Suppressor macrophage treated with lipopolysaccharide for 4 hours (primary cell): ENCODE measurements at regions not wholly inside any gene's neighbourhood (a gene's known extent, or its start where the extent isn't known, plus 50 kb on each side); places are given as distances from the start of the nearest gene placed in this dataset.

Experiments used
- DNase-seq: peaks from one replicate; pipeline ENCODE4 v3.0.0-alpha.2; 2020

DNA sequence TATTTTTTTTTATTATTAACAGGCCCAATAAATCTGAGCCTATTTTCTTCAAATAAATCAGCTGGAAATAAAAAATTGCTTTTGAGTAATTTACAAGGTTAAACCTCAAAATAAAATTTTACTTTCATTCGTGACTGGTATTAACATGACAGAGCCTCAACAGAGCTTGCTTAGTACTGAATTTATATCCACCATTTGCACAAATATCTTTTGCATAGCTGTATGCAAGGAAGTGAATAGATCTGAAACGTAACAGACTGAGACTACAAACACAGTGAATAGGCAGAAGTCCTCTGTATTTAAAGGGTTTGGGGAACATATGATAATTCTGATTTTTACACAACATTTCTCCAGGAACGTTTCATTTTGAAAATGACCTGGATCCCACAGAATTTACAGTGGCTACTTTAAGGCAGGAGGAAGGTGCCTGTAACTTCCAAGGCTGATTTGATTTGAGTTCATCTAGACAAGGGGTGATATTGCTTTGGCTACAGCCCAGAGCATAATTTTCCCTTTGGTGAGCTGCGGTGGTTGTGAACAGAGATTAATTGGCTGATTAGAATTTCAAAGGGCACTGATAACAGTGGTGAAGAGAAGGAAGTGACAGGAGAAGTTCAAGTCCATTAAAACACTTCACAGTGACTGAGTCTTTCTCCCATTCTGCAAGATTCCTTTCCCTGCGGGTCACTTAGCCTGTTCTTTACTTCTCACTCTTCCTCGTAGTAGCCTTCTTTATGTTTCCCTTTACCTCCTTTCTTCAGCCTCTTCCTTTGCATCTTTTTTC, 121.2 kb upstream of the SASH1 start:
- DNase-seq = no peak

DNA sequence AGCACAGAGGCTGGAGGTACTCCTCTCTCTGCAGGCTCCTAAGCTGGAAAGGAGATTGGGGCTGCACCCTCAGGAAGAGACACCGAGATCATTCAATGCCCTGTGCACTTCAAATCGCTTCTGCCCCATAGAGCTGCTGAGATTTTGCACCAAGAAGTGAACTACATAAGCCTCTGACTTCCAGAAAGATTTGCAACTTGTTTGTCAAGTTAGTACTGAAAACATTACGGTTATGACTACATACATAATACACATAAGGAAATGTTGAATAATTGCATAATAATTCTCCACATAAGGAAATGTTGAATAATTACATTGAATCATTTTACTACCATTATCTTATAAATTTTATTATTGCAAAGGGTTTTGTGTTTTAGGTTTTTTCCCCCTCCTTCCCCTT, 120.3 kb upstream of the SASH1 start:
- DNase-seq = no peak

DNA sequence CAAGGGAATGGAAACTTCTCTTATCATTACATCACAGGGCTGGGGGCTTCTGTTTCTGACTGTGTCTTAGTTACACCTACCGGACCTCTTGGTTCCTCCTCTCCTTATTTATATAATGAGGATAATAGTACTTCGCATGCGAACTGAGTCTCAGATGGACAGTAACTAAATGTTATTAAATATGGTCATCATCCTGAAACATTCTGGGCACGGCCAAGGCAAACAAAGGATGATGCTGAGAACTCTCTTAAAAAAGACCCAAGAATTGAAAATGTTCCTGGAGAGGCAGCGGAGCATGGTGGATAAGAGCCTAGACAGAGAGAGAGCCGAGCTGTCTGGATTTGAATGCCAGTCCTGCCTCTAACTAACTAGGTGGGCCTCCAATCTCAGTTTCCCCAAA, 119.8 kb upstream of the SASH1 start:
- DNase-seq = no peak

DNA sequence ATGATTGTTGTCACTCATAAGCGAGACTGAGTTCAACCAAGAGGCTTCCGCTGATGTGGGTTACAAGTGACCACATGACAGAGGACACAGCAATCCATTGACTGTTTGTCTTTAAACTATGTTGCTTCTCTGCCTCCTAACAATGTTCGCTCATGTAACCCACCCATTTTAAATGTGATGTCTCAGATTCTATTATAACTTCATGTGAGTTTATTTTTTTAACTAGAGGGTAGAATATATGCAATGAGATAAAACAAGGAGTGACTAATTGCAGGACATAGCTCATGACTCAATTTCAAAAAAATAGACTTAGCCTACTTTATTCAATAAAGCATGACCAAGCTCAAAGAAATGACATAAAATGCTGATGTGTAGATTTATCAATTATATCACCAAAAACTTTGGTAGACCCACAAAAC, 119.2 kb upstream of the SASH1 start:
- DNase-seq = no peak

DNA sequence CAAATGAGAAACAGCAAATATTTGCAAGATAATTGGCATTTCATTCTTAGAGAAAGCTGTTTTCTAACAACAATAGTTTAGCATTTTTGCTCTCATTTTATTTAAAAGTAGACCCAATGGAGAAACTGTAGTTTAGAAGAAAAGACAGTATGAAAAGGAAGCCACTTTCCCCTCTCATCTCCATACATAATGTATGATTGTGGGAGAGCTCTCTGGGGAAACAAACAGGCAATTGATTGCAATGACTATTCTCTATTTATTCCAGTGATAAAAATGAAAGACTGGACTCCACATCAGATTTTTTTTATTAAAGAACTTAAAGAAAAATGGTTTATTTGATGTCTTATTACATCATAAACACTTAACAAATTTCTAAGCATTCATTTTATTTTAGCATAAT, 116.8 kb upstream of the SASH1 start:
- DNase-seq = no peak

DNA sequence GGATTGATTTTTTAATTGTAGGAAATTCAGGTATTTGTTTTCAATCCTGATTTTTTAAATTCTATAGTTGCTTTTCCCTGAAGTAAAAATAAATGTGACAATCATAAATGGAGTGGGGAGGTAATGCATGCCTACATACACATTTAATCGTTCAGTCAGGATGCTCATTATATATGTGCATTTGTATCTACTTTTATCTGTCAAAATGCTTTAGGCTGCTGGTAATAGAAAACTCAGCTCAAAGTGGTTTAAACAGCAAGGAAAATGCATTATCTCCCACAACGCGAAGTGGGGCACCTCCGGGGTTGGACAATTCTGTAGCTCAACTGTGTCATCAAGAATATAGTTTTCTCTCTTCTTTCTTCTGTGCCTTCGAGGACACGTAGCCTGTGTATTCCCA, 116.4 kb upstream of the SASH1 start:
- no peak for DNase-seq

DNA sequence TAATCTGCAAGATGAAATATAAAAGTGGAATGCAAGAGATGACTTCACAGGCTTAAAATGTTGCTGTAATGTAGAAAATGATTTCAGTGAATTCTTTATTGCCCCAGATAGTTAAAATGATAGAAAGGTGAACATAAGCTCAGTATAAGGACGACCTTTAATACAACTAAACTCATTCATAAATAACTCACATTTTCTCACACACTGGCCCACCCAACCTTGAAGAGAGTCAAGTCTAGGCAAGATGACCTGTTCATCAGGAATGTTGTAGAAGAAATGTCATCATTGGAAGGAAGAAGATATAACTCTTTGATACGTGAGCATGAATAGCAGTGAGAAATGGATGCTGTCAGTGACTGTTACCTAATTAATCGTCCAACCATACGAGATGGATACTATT, 111.1 kb upstream of the SASH1 start:
- DNase-seq = no peak

DNA sequence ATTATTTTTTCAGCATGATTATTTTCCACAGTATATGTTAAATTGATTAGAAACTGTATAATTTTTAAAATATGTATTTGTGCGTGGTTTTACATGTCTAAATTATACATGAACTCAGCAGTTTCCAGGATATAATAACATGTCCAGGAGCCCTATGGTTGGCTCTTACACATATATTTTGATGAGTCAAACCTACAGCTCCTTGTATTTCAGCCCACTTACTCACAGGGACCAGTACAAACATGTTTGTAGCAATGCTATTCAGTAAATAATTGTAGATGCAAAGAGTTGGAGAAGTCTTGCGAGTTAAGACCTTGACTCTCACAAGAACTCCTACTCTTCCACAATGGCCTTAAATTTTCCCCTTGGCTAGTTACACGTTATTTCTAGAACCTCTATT, 107.2 kb upstream of the SASH1 start:
- no peak for DNase-seq

DNA sequence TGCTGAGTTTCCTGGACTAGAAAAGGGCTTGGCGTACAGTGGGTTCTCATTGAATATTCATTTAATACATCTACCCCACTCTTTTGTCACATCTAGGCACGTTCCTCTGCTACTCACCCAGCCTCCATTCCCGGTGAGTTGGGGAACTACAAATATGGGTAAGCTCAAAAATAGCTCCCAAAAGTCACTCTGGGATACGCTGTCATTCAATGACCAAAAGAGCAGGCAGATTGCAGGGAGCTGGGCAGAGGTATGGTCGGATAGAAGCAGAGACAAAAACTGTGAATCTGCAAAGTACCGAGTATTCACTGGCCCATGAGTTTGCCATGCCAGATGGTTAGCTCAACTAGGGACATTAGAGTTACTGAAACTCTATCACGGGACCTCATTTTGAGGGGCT, 103.9 kb upstream of the SASH1 start:
- DNase-seq = no peak

DNA sequence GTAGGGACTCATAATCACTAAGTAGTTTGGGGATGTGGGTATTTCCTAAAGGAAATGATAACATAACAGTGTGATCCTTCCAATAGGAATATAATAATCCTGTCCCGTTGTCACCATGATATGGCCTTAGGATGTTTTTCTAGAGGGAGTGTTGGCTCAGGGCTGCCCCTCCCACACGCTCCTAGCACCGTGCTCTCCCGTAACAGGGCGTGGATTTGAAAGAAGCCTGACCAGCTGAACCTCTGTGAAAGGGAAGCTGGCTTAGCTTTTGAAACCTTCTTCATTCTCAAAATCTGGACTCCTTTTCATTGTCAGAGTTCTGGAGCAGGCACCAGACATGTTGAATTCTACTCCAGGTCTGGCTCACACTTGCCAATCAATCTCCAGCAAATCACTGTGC, 103.4 kb upstream of the SASH1 start:
- DNase-seq = no peak

DNA sequence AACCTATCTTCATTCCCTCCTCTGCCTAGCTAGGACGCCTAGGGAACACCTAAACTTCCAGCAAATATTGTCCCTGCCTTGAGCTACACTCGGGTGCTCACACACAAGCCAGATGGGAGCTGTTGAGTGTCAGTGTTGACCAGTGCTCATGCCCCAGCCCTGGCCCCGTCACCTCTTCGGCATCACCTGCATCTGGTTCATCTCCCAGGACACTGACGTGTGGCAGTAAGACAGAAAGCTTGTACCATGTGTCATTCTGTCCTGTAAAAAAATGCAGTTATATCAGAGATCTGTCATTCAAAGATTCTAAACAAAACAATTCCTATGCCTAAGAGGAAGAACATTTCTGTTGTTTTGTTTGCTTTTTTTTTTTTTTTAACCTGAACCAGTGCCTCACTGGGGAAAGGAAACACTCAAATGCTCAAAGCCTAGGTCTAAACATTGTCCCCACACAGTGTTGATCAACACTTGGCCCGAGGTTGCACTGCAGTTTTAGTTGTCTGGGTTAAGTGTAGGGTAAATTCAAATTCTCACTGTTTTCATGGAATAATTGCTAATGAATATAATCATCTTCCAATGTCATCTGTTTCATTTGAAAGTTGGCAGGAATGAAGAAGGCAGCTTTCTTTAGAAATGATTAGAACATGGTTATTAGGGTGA, 102.7 kb upstream of the SASH1 start:
- no peak for DNase-seq

DNA sequence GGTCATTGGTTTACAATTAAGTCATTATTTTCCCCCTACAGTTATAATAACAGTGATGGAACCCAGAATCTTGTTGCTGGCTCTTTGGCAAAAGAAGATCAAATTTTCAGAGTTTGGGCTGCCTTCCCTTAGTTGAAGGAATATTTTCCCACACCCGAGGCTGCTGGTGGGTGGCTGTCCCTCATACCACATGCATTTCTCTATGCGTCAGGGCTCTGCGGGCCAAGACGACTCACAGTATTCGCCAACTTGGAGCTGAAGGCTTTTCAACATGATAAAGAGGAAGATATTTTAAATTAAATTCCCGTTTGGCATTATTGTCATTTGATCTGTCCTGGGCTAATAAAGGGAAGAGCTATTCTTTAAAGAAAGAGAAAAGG, 102.2 kb upstream of the SASH1 start:
- no peak for DNase-seq

DNA sequence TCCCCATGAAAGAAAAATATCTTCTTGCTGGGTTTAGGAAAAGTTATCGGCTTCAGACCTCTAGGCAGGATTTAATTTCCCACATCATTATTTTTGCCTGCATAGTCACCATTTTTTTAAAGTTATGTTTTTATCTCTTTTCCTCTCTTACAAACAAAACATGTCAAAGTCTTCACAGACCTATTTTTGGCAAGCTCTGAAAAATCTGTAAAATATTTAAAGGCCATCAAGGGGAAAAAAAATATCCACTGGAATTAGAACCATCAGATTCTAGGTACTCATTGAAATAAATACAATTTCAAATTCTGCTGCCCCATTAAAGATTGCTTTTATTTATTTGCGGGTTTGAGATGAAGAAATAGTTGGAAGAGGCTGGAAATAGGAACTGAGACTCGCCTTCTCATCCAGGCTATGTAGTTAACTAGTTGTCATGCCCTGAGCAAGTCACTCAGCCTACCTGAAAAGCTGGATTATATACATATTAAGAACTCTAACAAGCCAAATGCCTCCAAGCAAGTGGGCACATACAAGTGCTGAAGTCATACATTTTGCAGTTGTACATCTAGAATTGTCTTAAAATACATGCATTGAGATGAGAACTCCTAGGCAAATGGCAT, 101.7 kb upstream of the SASH1 start:
- DNase-seq = no peak

DNA sequence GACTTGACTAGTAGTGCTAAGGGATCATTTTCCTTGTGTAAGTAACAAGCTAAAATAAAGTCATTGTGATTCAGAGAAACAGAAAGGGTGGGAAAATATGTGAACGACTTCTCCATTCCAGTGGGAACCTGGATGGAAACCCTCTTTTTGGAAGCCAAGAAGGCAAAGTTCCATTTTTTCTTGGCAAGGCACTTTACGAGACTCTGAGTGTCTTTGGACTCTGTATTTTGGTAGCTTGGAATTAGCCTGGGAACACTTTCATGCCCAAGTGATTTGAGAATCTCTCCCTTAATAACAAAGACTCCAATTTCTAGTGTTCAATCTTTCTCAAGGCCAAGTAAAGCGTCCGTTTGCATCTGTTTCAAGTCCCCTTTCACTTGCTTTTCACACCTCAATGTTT, 100.5 kb upstream of the SASH1 start:
- no peak for DNase-seq

DNA sequence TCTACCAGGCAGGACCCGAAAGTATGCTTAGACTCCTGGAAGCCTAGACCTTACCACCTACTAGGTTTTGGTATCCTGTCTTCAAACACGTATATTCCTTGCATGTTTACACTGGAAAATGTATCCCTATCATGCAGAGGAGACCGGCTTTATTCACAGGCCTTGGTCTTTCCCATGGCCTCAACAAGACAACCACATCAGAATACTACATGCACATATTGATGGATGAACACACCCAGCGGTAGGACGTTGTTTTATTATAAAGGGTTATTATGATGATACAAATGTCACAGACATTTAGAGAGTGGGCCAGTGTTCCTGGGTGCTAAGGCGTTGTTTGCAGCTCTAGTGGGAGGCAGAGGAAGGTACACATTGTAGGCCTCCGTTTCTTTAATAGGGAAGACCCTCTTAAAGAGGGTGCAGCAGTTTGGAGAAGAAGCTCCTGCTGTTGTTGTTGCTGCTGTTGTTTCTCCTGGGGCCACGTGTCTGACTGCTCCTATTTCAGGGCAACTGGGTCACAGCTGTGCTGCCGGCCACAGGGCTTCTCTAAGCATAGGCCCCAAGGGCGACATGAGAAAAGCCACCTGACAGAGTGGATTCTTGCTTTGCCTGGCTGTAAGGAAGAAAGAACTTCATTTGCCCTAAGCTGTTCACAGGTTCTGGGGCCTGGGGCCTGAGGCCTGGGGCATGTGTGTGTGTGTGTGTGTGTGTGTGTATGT, 98.3 kb upstream of the SASH1 start:
- DNase-seq = no peak

DNA sequence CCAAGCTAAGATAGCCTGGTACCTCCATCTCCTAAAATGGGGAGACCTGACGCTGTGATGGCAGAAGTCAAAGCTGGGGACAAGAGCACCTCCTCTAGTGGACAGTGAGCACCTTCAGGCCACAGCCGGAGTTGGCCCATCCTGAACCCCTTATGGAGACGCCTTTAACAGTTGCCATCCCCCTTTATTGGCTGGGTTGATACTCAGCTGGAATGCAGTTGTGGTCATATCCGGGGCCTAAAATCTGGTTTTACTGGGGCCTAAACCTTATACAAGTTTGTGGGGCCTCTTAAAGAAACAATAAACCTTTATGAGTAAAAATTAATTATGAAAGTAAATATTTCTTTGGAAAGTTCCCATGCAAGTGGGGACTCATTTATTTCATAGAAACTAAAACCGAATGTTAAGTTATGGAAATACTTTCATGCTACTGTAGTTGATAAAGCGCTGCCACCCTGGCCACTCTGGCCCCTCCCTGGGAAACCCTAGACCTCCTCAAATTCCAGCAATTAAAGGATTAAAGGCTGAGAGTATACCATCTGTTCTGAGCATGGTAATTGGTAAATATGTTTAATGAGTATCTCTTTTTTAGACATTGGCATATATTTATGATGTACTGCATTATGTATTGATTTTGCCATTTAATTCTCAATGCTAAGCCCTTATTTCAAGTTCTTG, 95.1 kb upstream of the SASH1 start:
- no peak for DNase-seq

DNA sequence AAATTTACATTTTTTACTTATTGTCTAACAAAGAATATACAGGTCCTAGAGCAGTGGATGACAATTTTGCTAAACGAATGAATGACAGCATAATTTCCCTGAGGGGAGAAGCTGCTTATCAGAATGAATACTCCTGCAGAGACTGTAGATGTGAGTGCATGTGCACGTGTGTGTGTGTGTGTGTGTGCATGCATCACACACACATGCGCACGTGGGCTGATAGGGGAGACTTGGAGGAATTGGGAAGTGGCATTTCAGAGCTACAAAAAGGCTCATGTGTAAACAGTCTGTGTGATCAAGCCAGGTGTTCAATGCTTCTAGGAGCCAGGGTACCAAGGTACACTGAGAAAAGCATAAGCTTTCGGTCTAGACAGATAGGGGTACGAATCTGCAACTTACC, 93.5 kb upstream of the SASH1 start:
- no peak for DNase-seq

DNA sequence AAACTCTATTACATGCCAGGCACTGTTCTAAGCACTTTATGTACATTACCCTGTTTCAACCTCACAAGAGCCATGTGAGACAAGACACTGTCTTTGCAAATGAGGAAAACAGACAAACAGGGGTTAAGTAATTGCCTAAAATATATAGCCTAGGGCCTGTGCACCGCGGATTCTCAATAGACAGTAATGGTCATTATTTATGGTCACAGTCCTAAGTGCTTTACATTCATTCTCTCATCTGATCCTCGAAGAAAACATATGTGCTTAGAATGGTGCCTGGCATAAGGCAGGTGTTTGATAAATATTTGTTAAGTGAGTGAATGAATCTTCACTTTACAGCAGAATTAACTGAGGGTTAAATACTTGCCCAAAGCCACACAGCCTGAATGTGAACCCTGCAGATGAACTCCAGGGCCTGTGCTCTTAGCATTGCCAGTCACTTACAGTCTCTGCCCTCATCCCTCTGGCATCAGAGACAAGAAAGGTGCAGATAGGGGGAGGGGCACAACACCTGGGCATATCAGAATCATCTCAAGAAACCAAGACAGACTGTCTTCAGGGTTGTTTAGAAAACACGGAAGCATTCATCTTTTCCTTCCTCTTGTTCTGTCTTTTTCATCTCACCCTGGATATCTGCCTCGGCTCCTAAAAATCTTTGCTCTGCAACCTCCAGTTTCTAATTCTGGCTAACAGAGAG, 92.8 kb upstream of the SASH1 start:
- no peak for DNase-seq

DNA sequence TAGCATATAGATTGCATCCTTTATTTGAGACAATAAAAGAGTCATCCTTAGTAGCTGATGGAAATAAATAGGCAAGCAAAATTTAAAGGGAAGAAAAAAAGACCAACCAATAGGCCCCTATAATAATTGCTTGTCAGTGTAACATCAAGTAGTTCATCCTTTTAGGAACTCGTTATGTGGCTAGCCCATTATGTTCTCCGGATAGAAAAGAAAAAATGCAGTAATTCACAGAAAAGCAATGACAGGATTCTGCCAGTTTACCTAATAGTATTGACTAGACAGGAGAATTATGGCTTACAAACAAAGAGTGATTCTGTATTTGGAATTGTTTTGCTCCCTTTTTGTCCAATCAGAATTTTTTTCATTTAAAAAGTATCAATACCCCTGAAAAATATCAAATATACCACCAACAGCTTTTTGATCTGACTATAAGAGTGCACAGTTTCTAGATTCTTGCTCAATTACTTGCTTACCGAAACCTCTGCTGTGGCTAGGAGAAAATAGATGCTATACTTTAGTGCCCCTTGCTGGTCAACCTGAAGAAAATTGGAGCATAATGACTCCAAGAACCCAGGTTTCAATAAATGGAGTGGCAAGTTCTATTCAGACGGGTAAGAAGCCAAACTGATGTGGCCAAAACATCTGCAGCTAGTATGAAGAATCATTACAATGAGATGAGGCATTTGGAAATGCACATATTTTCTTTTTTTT, 91.5 kb upstream of the SASH1 start:
- no peak for DNase-seq

DNA sequence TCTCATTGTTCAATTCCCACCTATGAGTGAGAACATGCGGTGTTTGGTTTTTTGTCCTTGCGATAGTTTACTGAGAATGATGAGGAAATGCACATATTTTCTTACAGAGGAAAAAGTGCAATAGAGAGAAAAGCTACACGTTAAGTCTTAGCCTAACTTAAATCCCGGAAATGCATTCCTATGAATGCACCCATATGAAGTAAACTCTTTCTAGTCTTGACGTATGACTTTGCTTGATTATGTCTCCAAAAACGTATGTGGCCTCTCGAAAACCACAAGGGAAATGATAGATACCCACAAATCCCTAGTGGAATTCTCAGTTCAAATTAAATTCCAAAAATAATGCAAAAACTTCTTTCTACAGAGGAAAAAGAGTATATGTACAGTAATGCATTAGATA, 90.7 kb upstream of the SASH1 start:
- DNase-seq = no peak

DNA sequence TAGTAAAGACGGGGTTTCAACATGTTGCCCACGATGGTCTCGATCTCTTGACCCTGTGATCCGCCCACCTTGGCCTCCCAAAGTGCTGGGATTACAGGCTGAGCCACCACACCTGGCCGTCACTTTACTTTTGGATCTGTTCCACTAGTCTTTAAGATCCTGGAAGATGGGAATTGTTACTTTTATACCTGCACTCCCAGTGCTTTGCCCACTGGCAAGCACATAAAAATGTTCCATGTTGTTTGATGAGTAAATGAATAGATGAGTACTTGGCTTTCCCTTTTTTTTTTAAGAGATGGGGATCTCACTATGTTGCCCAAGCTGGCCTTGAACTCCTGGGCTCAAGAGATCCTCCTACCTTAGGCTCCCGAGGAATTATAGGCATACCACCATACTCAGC, 84.8 kb upstream of the SASH1 start:
- no peak for DNase-seq

DNA sequence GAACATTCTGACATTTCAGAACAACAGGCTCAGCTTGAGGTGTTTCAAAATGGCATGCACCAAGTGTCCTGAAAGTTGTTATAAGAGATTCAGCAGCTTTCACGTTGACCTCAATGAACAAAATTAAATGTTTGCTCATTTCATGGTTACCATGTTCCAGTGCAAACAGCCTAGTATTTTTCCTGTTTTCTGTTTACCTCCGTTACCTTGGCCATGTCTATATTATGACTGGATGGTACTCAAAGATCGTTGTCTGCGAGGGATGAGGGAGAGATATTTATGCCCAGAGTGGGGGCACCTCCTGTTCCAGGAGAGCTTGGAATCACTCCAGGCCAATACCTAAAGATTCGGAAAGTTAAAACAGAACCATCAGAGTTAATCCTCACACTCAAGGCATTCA, 83.8 kb upstream of the SASH1 start:
- DNase-seq = no peak
